PC-9 (cell line): ENCODE measurements at regions not wholly inside any gene's neighbourhood (a gene's known extent, or its start where the extent isn't known, plus 50 kb on each side); places are given as distances from the start of the nearest gene placed in this dataset.

ENCODE experiments used
- EZH2 ChIP-seq: fragments of 200-600 bp; sonication (generic); IDR thresholded peaks from 2 replicates; pipeline ENCODE4 v1.8.0; 2017; ENCODE audit warnings: antibody characterized with exemption, low read depth
- TF ChIP-seq, protein P1 (sequence below): fragments of 200-600 bp; sonication (generic); conservative IDR thresholded peaks from 2 replicates; pipeline ENCODE4 v1.6.1; 2017; ENCODE audit warnings: mixed run types, antibody characterized with exemption, mild to moderate bottlenecking, moderate library complexity

DNA sequence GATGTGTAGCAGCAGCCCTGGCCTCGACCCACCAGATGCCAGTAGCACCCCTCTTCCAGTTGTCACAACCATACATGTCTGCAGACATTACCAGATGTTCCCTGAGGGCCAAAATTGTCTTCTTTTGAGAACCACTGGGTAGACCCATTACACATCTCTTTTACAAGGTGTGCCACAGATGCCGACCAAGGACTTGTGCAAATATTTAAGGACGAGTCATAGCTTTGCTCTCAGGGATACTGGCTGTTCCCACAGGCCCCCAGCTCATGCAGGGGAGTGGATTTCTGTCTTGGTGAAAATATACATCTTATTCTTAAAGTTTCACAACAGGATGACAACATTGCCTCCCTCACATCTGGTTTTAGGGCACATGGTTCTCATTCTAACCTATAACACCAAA, 59.4 kb upstream of the ZBTB18 start:
- TF ChIP-seq, protein P1, sequence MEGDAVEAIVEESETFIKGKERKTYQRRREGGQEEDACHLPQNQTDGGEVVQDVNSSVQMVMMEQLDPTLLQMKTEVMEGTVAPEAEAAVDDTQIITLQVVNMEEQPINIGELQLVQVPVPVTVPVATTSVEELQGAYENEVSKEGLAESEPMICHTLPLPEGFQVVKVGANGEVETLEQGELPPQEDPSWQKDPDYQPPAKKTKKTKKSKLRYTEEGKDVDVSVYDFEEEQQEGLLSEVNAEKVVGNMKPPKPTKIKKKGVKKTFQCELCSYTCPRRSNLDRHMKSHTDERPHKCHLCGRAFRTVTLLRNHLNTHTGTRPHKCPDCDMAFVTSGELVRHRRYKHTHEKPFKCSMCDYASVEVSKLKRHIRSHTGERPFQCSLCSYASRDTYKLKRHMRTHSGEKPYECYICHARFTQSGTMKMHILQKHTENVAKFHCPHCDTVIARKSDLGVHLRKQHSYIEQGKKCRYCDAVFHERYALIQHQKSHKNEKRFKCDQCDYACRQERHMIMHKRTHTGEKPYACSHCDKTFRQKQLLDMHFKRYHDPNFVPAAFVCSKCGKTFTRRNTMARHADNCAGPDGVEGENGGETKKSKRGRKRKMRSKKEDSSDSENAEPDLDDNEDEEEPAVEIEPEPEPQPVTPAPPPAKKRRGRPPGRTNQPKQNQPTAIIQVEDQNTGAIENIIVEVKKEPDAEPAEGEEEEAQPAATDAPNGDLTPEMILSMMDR: no peak
- no peak for TF ChIP-seq EZH2
